SK-N-SH (cell line): ENCODE measurements at regions not wholly inside any gene's neighbourhood (a gene's known extent, or its start where the extent isn't known, plus 50 kb on each side); places are given as distances from the start of the nearest gene placed in this dataset.

Experiments
- CTCF ChIA-PET: fragments of 300-600, 350-600 bp; formaldehyde crosslinking; extraction: SDS; loops from one replicate; lab custom pipeline; 2021; lab: Yijun Ruan, JAX
- POLR2A ChIA-PET: fragments of 350-600 bp; sonication (Branson Sonifier 250); formaldehyde crosslinking; extraction: SDS; loops from one replicate; lab custom pipeline; 2020; ENCODE audit warnings: antibody characterized with exemption, inconsistent platforms; lab: Yijun Ruan, JAX
- DNase-seq: peaks from one replicate; pipeline ENCODE4 v3.0.0; 2012
- H2AFZ ChIP-seq: fragments of 200-600 bp; sonication (generic); 2 replicates; pipeline ENCODE4 v1.8.1; 2016; ENCODE audit warnings: antibody characterized with exemption, mild to moderate bottlenecking, low read depth
- H3F3A ChIP-seq: fragments of 200-600 bp; sonication (generic); replicated peaks from 2 replicates; pipeline ENCODE3; 2016; ENCODE audit warnings: antibody characterized with exemption, mild to moderate bottlenecking; ENCODE audit not compliant: insufficient read depth
- H3K27ac ChIP-seq, 2 experiments: fragments of 200-500 bp in 1 of 2; fragments of 200-600 bp in 1 of 2; sonication (Bioruptor generic) in 1 of 2; sonication (generic), shearing (Covaris generic) in 1 of 2; 2 replicates each; pipeline versions ENCODE4 v1.5.1 to v1.6.1; 2014 to 2016; ENCODE audit warnings: low read depth in 2 of 2, inconsistent platforms in 1 of 2, low read length in 1 of 2, mild to moderate bottlenecking in 1 of 2, mixed read lengths in 1 of 2
- H3K27me3 ChIP-seq: fragments of 200-600 bp; sonication (generic), shearing (Covaris generic); 2 replicates; pipeline ENCODE4 v1.6.1; 2016; ENCODE audit warnings: mixed run types; ENCODE audit not compliant: insufficient read depth
- H3K36me3 ChIP-seq, 2 experiments: fragments of 200-500 bp in 1 of 2; fragments of 200-600 bp in 1 of 2; sonication (Bioruptor generic) in 1 of 2; sonication (generic) in 1 of 2; replicated peaks in 1 of 2; 2 replicates each; pipeline versions ENCODE3 to v1.5.1; 2014 to 2016; ENCODE audit warnings: low read length in 1 of 2, mild to moderate bottlenecking in 1 of 2; ENCODE audit not compliant: insufficient read depth in 2 of 2, control insufficient read depth in 1 of 2
- H3K4me1 ChIP-seq, 2 experiments: fragments of 200-500 bp in 1 of 2; fragments of 200-600 bp in 1 of 2; sonication (Bioruptor generic) in 1 of 2; sonication (generic), shearing (Covaris generic) in 1 of 2; 2 replicates each; pipeline versions ENCODE4 v1.5.1 to v1.6.1; 2014 to 2016; ENCODE audit warnings: low read depth in 1 of 2, low read length in 1 of 2, mixed run types in 1 of 2; ENCODE audit not compliant: insufficient read depth in 2 of 2, control insufficient read depth in 1 of 2
- H3K4me2 ChIP-seq: fragments of 200-600 bp; sonication (generic), shearing (Covaris generic); 2 replicates; pipeline ENCODE4 v1.6.1; 2017; ENCODE audit warnings: mixed run types
- H3K4me3 ChIP-seq, 2 experiments: fragments of 200-500 bp in 1 of 2; fragments of 200-600 bp in 1 of 2; sonication (Bioruptor generic) in 1 of 2; sonication (generic), shearing (Covaris generic) in 1 of 2; 2 replicates each; pipeline versions ENCODE4 v1.5.1 to v1.8.1; 2014 to 2016; ENCODE audit warnings: low read depth in 2 of 2, inconsistent platforms in 1 of 2, low read length in 1 of 2, mild to moderate bottlenecking in 1 of 2, mixed read lengths in 1 of 2, moderate library complexity in 1 of 2
- H3K79me2 ChIP-seq: fragments of 200-600 bp; sonication (generic); 2 replicates; pipeline ENCODE4 v1.8.1; 2017; ENCODE audit warnings: mild to moderate bottlenecking; ENCODE audit not compliant: insufficient read depth
- H3K9ac ChIP-seq: fragments of 200-600 bp; sonication (generic); 2 replicates; pipeline ENCODE4 v1.6.1; 2017; ENCODE audit warnings: mixed run types
- H3K9me2 ChIP-seq: fragments of 200-600 bp; sonication (generic); 2 replicates; pipeline ENCODE4 v1.6.1; 2017; ENCODE audit warnings: mixed run types
- H3K9me3 ChIP-seq: fragments of 200-600 bp; sonication (generic); 2 replicates; pipeline ENCODE4 v1.6.1; 2017; ENCODE audit warnings: mixed run types, mild to moderate bottlenecking, moderate library complexity
- H4K20me1 ChIP-seq: fragments of 200-600 bp; sonication (generic); 2 replicates; pipeline ENCODE4 v1.6.1; 2017; ENCODE audit warnings: mild to moderate bottlenecking, mixed run types; ENCODE audit not compliant: insufficient read depth
- CHD2 ChIP-seq: fragments of 150-350 bp; IDR thresholded peaks from 2 replicates; pipeline ENCODE4 v1.6.1; 2018; ENCODE audit warnings: low read length; ENCODE audit not compliant: partially characterized antibody
- EP300 ChIP-seq, 2 experiments: IDR thresholded peaks; 2 replicates each; pipeline versions ENCODE4 v1.4.0 to v1.6.1; 2012; ENCODE audit warnings: borderline replicate concordance in 1 of 2, low read depth in 1 of 2, low read length in 1 of 2
- EZH2phosphoT487 ChIP-seq: fragments of 200-600 bp; sonication (generic); IDR thresholded peaks from 2 replicates; pipeline ENCODE4 v1.6.1; 2017; ENCODE audit warnings: low read depth, mixed run types, mild to moderate bottlenecking, antibody characterized with exemption, moderate library complexity, borderline replicate concordance
- FOXJ3 ChIP-seq: sonication (generic); formaldehyde crosslinking; IDR thresholded peaks from 2 replicates; pipeline ENCODE4 v1.5.1; 2020; ENCODE audit warnings: mild to moderate bottlenecking, missing genetic modification reagents
- GABPA ChIP-seq: IDR thresholded peaks from 2 replicates; pipeline ENCODE4 v1.4.0; 2012; ENCODE audit warnings: low read depth, mild to moderate bottlenecking
- MEF2A ChIP-seq: IDR thresholded peaks from 2 replicates; pipeline ENCODE4 v1.4.0; 2012; ENCODE audit warnings: low read depth, borderline replicate concordance
- MXI1 ChIP-seq: IDR thresholded peaks from 2 replicates; pipeline ENCODE4 v1.6.1; 2012; ENCODE audit warnings: mild to moderate bottlenecking, low read depth, low read length, improper control_type of control experiment
- NRF1 ChIP-seq: IDR thresholded peaks from 2 replicates; pipeline ENCODE4 v1.6.1; 2012; ENCODE audit warnings: low read depth, mild to moderate bottlenecking, low read length
- RFX5 ChIP-seq: IDR thresholded peaks from 2 replicates; pipeline ENCODE4 v1.6.1; 2012; ENCODE audit warnings: mild to moderate bottlenecking, improper control_type of control experiment, low read length
- RXRA ChIP-seq: IDR thresholded peaks from 2 replicates; pipeline ENCODE4 v1.4.0; 2012; ENCODE audit warnings: low read depth, mild to moderate bottlenecking, borderline replicate concordance
- SIN3A ChIP-seq: IDR thresholded peaks from 2 replicates; pipeline ENCODE4 v1.6.1; 2012; ENCODE audit warnings: low read depth, mild to moderate bottlenecking, low read length, moderate library complexity, borderline replicate concordance
- SMC3 ChIP-seq: IDR thresholded peaks from 2 replicates; pipeline ENCODE4 v1.6.1; 2012; ENCODE audit warnings: low read depth, low read length, improper control_type of control experiment
- TAF1 ChIP-seq: IDR thresholded peaks from 2 replicates; pipeline ENCODE4 v1.6.1; 2012; ENCODE audit warnings: low read depth, mild to moderate bottlenecking, low read length, moderate library complexity, borderline replicate concordance
- TCF12 ChIP-seq: IDR thresholded peaks from 2 replicates; pipeline ENCODE4 v1.4.0; 2012
- YY1 ChIP-seq: IDR thresholded peaks from 2 replicates; pipeline ENCODE4 v1.4.0; 2012; ENCODE audit warnings: low read depth, mild to moderate bottlenecking
- WGBS: methylation state at CpG from one replicate; pipeline ENCODE4 v1.1.6; 2017; ENCODE audit warnings: low lambda C conversion rate; 5-methylcytosine and 5-hydroxymethylcytosine counted together
- TF ChIP-seq, protein P1 (sequence below): fragments of 200-600 bp; sonication (generic); IDR thresholded peaks from 2 replicates; pipeline ENCODE4 v1.6.1; 2017; ENCODE audit warnings: antibody characterized with exemption, mild to moderate bottlenecking, moderate library complexity
- TF ChIP-seq, protein P2 (sequence below): IDR thresholded peaks from 2 replicates; pipeline ENCODE4; 2012
- TF ChIP-seq, protein P3 (sequence below): IDR thresholded peaks from 2 replicates; pipeline ENCODE4 v1.4.0; 2012; ENCODE audit warnings: low read depth, borderline replicate concordance
- TF ChIP-seq, protein P4 (sequence below): IDR thresholded peaks from 2 replicates; pipeline ENCODE4 v1.6.1; 2012; ENCODE audit warnings: mild to moderate bottlenecking, low read depth, low read length, moderate library complexity

DNA sequence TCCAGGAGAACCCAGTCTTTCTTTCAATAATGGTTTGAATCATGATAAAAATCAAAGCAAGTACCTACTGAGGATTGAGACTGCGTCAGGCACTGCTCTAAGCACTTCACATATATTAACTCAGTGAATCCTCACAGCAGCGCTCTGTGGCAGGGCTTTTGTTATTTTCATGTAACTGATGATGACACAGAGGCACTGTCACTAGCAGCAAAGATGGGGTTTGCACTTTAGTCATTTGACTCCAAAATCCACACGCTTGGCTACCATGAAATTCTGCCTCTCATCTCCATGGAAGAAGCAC is 98.8 kb upstream of the GSC start:
- Histone ChIP-seq H3K79me2 (no peaks in the 10 kb centered on the region), H2AFZ (no peak overlapping the region), H3K4me2 (no peak overlapping the region), H3K27ac (no peak overlapping the region), H3K4me3 (no peak overlapping the region), H3K9ac (no peak overlapping the region), H3K36me3 (no peaks in the 10 kb centered on the region), H3K9me3 (no peaks in the 10 kb centered on the region), H3K9me2 (no peaks in the 10 kb centered on the region), H3F3A (no peaks in the 10 kb centered on the region), H4K20me1 (no peaks in the 10 kb centered on the region), H3K4me1 (0 out of 4 replicates have a peak, but pooled peaks cover 0 to 3% of the 10 kb centered on the region in 2 experiments), H3K27me3 (no peaks in the 10 kb centered on the region)
- DNase-seq = no peak
- ChIA-PET POLR2A (no interaction called here), CTCF (no interaction called here)
- TF ChIP-seq TAF1 (no peak), RFX5 (no peak), EZH2phosphoT487 (no peak), FOXJ3 (CRISPR knock-in tag) (no peak), GABPA (no peak), YY1 (no peak), SMC3 (no peak), MEF2A (no peak), MXI1 (no peak), RXRA (no peak)
- TF ChIP-seq, protein P1, sequence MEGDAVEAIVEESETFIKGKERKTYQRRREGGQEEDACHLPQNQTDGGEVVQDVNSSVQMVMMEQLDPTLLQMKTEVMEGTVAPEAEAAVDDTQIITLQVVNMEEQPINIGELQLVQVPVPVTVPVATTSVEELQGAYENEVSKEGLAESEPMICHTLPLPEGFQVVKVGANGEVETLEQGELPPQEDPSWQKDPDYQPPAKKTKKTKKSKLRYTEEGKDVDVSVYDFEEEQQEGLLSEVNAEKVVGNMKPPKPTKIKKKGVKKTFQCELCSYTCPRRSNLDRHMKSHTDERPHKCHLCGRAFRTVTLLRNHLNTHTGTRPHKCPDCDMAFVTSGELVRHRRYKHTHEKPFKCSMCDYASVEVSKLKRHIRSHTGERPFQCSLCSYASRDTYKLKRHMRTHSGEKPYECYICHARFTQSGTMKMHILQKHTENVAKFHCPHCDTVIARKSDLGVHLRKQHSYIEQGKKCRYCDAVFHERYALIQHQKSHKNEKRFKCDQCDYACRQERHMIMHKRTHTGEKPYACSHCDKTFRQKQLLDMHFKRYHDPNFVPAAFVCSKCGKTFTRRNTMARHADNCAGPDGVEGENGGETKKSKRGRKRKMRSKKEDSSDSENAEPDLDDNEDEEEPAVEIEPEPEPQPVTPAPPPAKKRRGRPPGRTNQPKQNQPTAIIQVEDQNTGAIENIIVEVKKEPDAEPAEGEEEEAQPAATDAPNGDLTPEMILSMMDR = no peak
- TF ChIP-seq, protein P2, sequence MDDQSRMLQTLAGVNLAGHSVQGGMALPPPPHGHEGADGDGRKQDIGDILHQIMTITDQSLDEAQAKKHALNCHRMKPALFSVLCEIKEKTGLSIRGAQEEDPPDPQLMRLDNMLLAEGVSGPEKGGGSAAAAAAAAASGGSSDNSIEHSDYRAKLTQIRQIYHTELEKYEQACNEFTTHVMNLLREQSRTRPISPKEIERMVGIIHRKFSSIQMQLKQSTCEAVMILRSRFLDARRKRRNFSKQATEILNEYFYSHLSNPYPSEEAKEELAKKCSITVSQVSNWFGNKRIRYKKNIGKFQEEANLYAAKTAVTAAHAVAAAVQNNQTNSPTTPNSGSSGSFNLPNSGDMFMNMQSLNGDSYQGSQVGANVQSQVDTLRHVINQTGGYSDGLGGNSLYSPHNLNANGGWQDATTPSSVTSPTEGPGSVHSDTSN = no peak
- TF ChIP-seq, protein P3, sequence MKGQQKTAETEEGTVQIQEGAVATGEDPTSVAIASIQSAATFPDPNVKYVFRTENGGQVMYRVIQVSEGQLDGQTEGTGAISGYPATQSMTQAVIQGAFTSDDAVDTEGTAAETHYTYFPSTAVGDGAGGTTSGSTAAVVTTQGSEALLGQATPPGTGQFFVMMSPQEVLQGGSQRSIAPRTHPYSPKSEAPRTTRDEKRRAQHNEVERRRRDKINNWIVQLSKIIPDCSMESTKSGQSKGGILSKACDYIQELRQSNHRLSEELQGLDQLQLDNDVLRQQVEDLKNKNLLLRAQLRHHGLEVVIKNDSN = no peak
- WGBS = 38% methylated on average over 2 of the region's 3 CpGs

DNA sequence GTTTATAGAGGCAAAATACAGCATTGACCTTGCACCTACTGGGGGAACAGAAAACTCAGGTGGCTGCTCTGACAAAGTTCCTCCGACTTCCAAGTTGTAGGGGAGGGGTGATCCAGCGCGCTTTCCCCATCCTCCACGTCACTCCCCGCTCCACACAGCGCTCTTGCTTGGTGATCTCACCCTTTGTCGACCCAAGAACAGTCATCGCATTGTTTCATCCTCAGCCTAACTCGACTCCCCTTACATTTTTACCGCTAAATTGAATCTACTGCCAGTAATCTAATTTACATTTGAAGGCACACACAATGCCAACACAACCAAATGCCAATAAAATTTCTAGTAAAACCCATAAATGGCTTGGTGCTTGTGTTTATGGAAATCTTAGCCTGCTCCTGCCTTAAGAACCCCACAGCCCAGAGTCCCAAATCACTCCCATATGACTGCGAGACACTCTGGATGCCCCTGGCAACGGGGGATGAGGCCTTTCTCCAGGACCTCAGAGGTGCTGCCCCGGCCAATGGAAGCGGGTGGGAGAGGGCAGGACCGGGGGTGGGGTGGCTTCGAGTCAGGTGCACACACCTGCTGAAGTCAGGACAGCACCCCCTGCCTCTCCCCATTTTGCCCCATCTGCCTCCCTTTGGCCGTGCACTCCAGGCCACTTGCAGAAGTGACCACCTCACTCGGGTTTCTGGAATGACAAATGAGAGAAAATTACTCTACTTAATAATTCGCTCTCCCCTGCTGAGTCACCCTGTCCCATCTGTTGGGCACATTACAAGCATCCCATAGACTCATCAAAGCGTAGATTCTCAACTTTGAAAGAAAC is 98.2 kb upstream of the GSC start:
- H3K4me1 ChIP-seq = 0 out of 4 replicates have a peak, but pooled peaks cover 0 to 3% of the 10 kb centered on the region in 2 experiments
- DNase-seq = no peak
- no peaks in the 10 kb centered on the region for H3K79me2 ChIP-seq
- CTCF ChIA-PET = no interaction called here
- no peaks in the 10 kb centered on the region for H3F3A ChIP-seq
- POLR2A ChIA-PET = no interaction called here
- H2AFZ ChIP-seq = no peak overlapping the region
- no peak overlapping the region for H3K9ac ChIP-seq
- H3K9me2 ChIP-seq = no peaks in the 10 kb centered on the region
- H3K27me3 ChIP-seq = no peaks in the 10 kb centered on the region
- H3K4me2 ChIP-seq = peak overlapping the region; percentile 43; the same call in 1 of the 2 replicates
- WGBS = 33% methylated on average over 20 of the region's 20 CpGs
- H4K20me1 ChIP-seq = no peaks in the 10 kb centered on the region
- H3K36me3 ChIP-seq = no peaks in the 10 kb centered on the region
- no peak overlapping the region for H3K27ac ChIP-seq
- H3K4me3 ChIP-seq = no peak overlapping the region
- H3K9me3 ChIP-seq = no peaks in the 10 kb centered on the region
- no peak; the same call in 1 of the 2 replicates for TF ChIP-seq TCF12
- no peak for TF ChIP-seq RFX5
- no peak for TF ChIP-seq SMC3
- TF ChIP-seq, protein P2 = no peak
- TF ChIP-seq, protein P4, sequence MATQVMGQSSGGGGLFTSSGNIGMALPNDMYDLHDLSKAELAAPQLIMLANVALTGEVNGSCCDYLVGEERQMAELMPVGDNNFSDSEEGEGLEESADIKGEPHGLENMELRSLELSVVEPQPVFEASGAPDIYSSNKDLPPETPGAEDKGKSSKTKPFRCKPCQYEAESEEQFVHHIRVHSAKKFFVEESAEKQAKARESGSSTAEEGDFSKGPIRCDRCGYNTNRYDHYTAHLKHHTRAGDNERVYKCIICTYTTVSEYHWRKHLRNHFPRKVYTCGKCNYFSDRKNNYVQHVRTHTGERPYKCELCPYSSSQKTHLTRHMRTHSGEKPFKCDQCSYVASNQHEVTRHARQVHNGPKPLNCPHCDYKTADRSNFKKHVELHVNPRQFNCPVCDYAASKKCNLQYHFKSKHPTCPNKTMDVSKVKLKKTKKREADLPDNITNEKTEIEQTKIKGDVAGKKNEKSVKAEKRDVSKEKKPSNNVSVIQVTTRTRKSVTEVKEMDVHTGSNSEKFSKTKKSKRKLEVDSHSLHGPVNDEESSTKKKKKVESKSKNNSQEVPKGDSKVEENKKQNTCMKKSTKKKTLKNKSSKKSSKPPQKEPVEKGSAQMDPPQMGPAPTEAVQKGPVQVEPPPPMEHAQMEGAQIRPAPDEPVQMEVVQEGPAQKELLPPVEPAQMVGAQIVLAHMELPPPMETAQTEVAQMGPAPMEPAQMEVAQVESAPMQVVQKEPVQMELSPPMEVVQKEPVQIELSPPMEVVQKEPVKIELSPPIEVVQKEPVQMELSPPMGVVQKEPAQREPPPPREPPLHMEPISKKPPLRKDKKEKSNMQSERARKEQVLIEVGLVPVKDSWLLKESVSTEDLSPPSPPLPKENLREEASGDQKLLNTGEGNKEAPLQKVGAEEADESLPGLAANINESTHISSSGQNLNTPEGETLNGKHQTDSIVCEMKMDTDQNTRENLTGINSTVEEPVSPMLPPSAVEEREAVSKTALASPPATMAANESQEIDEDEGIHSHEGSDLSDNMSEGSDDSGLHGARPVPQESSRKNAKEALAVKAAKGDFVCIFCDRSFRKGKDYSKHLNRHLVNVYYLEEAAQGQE = no peak
- no peak for TF ChIP-seq NRF1
- no peak for TF ChIP-seq EP300 (IDR thresholded peaks at IDR 0.05; ENCODE audit: borderline replicate concordance in 1 of 2, low read depth in 1 of 2, low read length in 1 of 2)
- no peak for TF ChIP-seq CHD2
- no peak for TF ChIP-seq SIN3A
- TF ChIP-seq MXI1 = no peak
- TF ChIP-seq FOXJ3 (CRISPR knock-in tag) = no peak
